GM10248 (cell line): ENCODE measurements at regions not wholly inside any gene's neighbourhood (a gene's known extent, or its start where the extent isn't known, plus 50 kb on each side); places are given as distances from the start of the nearest gene placed in this dataset.

Experiments used
- CTCF ChIA-PET: fragments of 300-600 bp; sonication (Branson Sonifier 250); formaldehyde crosslinking; extraction: SDS; loops from one replicate; lab custom pipeline; 2021; ENCODE audit warnings: antibody characterized with exemption; lab: Yijun Ruan, JAX
- POLR2A ChIA-PET: fragments of 350-650 bp; sonication (Branson Sonifier 250); formaldehyde crosslinking; extraction: SDS; loops from one replicate; lab custom pipeline; 2020; ENCODE audit warnings: antibody characterized with exemption; lab: Yijun Ruan, JAX
- DNase-seq: peaks from one replicate; pipeline ENCODE4 v3.0.0; 2012; ENCODE audit errors: extremely low spot score
- CTCF ChIP-seq: IDR thresholded peaks from 2 replicates; pipeline ENCODE4 v1.5.1; 2012; ENCODE audit warnings: mild to moderate bottlenecking, low read depth; ENCODE audit errors: extremely low read depth, missing control alignments, control extremely low read depth

GRCh38 chr21:25412100-25412499 lies 195.2 kb downstream of the MRPL39 start:
- CTCF ChIA-PET, result interaction anchor here (1.3 kb wide), 1 partner anchor 9 kb away, joined by 4 read pairs; no protein-coding TSS in a partner anchor
- POLR2A ChIA-PET, result no interaction called here
- DNase-seq, result no peak
- TF ChIP-seq CTCF, result no peak

GRCh38 chr21:25409978-25410377 lies 197.3 kb downstream of the MRPL39 start:
- POLR2A ChIA-PET, result no interaction called here
- DNase-seq, result no peak
- TF ChIP-seq CTCF, result no peak
- CTCF ChIA-PET, result no interaction called here

- no peak for DNase-seq
- TF ChIP-seq CTCF, result no peak
- ChIA-PET POLR2A (no interaction called here), CTCF (interaction anchor here (0.8 to 1.0 kb wide), 2 partner anchors 9 to 99 kb away, joined by 3 to 4 read pairs; no protein-coding TSS in a partner anchor)
Measured at GRCh38 chr21:25408666-25409065, 198.6 kb downstream of the MRPL39 start.

- DNase-seq, result no peak
- ChIA-PET POLR2A (interaction anchor here (0.8 kb wide), 1 partner anchor 166 kb away, joined by 3 read pairs; no protein-coding TSS in a partner anchor), CTCF (interaction anchor here (1.1 kb wide), 1 partner anchor 69 kb away, joined by 3 read pairs; no protein-coding TSS in a partner anchor)
- no peak for TF ChIP-seq CTCF
Measured at GRCh38 chr21:25406887-25407579, 200.2 kb downstream of the MRPL39 start.

GRCh38 chr21:25405984-25406383 lies 201.3 kb downstream of the MRPL39 start:
- no peak for TF ChIP-seq CTCF
- POLR2A ChIA-PET, result no interaction called here
- CTCF ChIA-PET, result interaction anchor here (1.2 to 1.8 kb wide), 3 partner anchors 10 to 105 kb away, joined by 3 to 5 read pairs (median 3); no protein-coding TSS in a partner anchor

GRCh38 chr21:25402134-25402961 lies 204.9 kb downstream of the MRPL39 start:
- DNase-seq, result no peak
- TF ChIP-seq CTCF, result no peak
- CTCF ChIA-PET, result no interaction called here
- POLR2A ChIA-PET, result no interaction called here

More at GRCh38 chr21:25405984-25406383, 201.3 kb downstream of the MRPL39 start:
- DNase-seq, result no peak
